ENCODE measurements at regions not wholly inside any gene's neighbourhood (a gene's known extent, or its start where the extent isn't known, plus 50 kb on each side); places are given as distances from the start of the nearest gene placed in this dataset.
"Not testable (repeated sequence)": the region's sequence is repeated elsewhere in the genome, so short reads cannot be mapped to it uniquely, and the experiment has no call there.

GRCh38 chr10:4226941-4227540, 442.0 kb upstream of the KLF6 start:
- Histone ChIP-seq H3K4me3 (ENCODE audit: low read length) (no peak overlapping the region), H3K4me1 (ENCODE audit: control insufficient read depth, insufficient read depth, low read length) (no peaks in the 10 kb centered on the region), H3K9ac (ENCODE audit: low read length) (no peak overlapping the region), H3K27me3 (ENCODE audit: control insufficient read depth, insufficient read depth, low read length) (no peaks in the 10 kb centered on the region), H3K9me3 (ENCODE audit: control insufficient read depth, low read length) (no peaks in the 10 kb centered on the region), H3K36me3 (ENCODE audit: control insufficient read depth, insufficient read depth, low read length) (no peaks in the 10 kb centered on the region)

- H3K4me1 ChIP-seq (ENCODE audit: control insufficient read depth, insufficient read depth, low read length): no peaks in the 10 kb centered on the region
- H3K36me3 ChIP-seq (ENCODE audit: control insufficient read depth, insufficient read depth, low read length): no peaks in the 10 kb centered on the region
- H3K4me3 ChIP-seq (ENCODE audit: low read length): no peak overlapping the region
- no peaks in the 10 kb centered on the region for H3K9me3 ChIP-seq (ENCODE audit: control insufficient read depth, low read length)
- H3K9ac ChIP-seq (ENCODE audit: low read length): no peak overlapping the region
- H3K27me3 ChIP-seq (ENCODE audit: control insufficient read depth, insufficient read depth, low read length): no peaks in the 10 kb centered on the region
Observed at GRCh38 chr10:4224178-4224577, 439.2 kb upstream of the KLF6 start.

- not testable (repeated sequence) for H3K27me3 ChIP-seq (ENCODE audit: control insufficient read depth, insufficient read depth, low read length); H3K4me1 ChIP-seq (ENCODE audit: control insufficient read depth, insufficient read depth, low read length); H3K36me3 ChIP-seq (ENCODE audit: control insufficient read depth, insufficient read depth, low read length); H3K4me3 ChIP-seq (ENCODE audit: low read length); H3K9ac ChIP-seq (ENCODE audit: low read length); H3K9me3 ChIP-seq (ENCODE audit: control insufficient read depth, low read length)
Observed at GRCh38 chr10:4221310-4221709, 436.3 kb upstream of the KLF6 start.

- Histone ChIP-seq H3K4me3 (ENCODE audit: low read length) (no peak overlapping the region), H3K36me3 (ENCODE audit: control insufficient read depth, insufficient read depth, low read length) (no peaks in the 10 kb centered on the region), H3K4me1 (ENCODE audit: control insufficient read depth, insufficient read depth, low read length) (no peaks in the 10 kb centered on the region), H3K9ac (ENCODE audit: low read length) (no peak overlapping the region), H3K9me3 (ENCODE audit: control insufficient read depth, low read length) (no peaks in the 10 kb centered on the region), H3K27me3 (ENCODE audit: control insufficient read depth, insufficient read depth, low read length) (no peaks in the 10 kb centered on the region)
Observed at GRCh38 chr10:4219901-4220300, 434.9 kb upstream of the KLF6 start.

- Histone ChIP-seq H3K27me3 (ENCODE audit: control insufficient read depth, insufficient read depth, low read length) (no peaks in the 10 kb centered on the region), H3K9ac (ENCODE audit: low read length) (no peak overlapping the region), H3K4me3 (ENCODE audit: low read length) (no peak overlapping the region)
Observed at GRCh38 chr10:4217653-4218052, 432.6 kb upstream of the KLF6 start.

GRCh38 chr10:4217187-4217586, 432.2 kb upstream of the KLF6 start:
- Histone ChIP-seq H3K4me1 (ENCODE audit: control insufficient read depth, insufficient read depth, low read length) (no peaks in the 10 kb centered on the region), H3K9ac (ENCODE audit: low read length) (no peak overlapping the region), H3K36me3 (ENCODE audit: control insufficient read depth, insufficient read depth, low read length) (no peaks in the 10 kb centered on the region), H3K9me3 (ENCODE audit: control insufficient read depth, low read length) (no peaks in the 10 kb centered on the region), H3K4me3 (ENCODE audit: low read length) (no peak overlapping the region), H3K27me3 (ENCODE audit: control insufficient read depth, insufficient read depth, low read length) (no peaks in the 10 kb centered on the region)

More at GRCh38 chr10:4217653-4218052, 432.6 kb upstream of the KLF6 start:
- Histone ChIP-seq H3K4me1 (ENCODE audit: control insufficient read depth, insufficient read depth, low read length) (no peaks in the 10 kb centered on the region), H3K36me3 (ENCODE audit: control insufficient read depth, insufficient read depth, low read length) (no peaks in the 10 kb centered on the region), H3K9me3 (ENCODE audit: control insufficient read depth, low read length) (no peaks in the 10 kb centered on the region)

- Histone ChIP-seq H3K9ac (ENCODE audit: low read length) (no peak overlapping the region), H3K4me3 (ENCODE audit: low read length) (no peak overlapping the region), H3K9me3 (ENCODE audit: control insufficient read depth, low read length) (no peaks in the 10 kb centered on the region), H3K36me3 (ENCODE audit: control insufficient read depth, insufficient read depth, low read length) (no peaks in the 10 kb centered on the region), H3K27me3 (ENCODE audit: control insufficient read depth, insufficient read depth, low read length) (no peaks in the 10 kb centered on the region), H3K4me1 (ENCODE audit: control insufficient read depth, insufficient read depth, low read length) (no peaks in the 10 kb centered on the region)
Observed at GRCh38 chr10:4216726-4217125, 431.7 kb upstream of the KLF6 start.

- Histone ChIP-seq H3K36me3 (ENCODE audit: control insufficient read depth, insufficient read depth, low read length) (no peaks in the 10 kb centered on the region), H3K4me1 (ENCODE audit: control insufficient read depth, insufficient read depth, low read length) (no peaks in the 10 kb centered on the region), H3K9ac (ENCODE audit: low read length) (no peak overlapping the region), H3K4me3 (ENCODE audit: low read length) (no peak overlapping the region), H3K9me3 (ENCODE audit: control insufficient read depth, low read length) (no peaks in the 10 kb centered on the region), H3K27me3 (ENCODE audit: control insufficient read depth, insufficient read depth, low read length) (no peaks in the 10 kb centered on the region)
Observed at GRCh38 chr10:4215963-4216575, 431.1 kb upstream of the KLF6 start.

GRCh38 chr10:4215485-4215884, 430.5 kb upstream of the KLF6 start:
- H3K9me3 ChIP-seq (ENCODE audit: control insufficient read depth, low read length): no peaks in the 10 kb centered on the region
- H3K9ac ChIP-seq (ENCODE audit: low read length): no peak overlapping the region
- H3K27me3 ChIP-seq (ENCODE audit: control insufficient read depth, insufficient read depth, low read length): no peaks in the 10 kb centered on the region
- no peaks in the 10 kb centered on the region for H3K4me1 ChIP-seq (ENCODE audit: control insufficient read depth, insufficient read depth, low read length)
- H3K4me3 ChIP-seq (ENCODE audit: low read length): no peak overlapping the region
- no peaks in the 10 kb centered on the region for H3K36me3 ChIP-seq (ENCODE audit: control insufficient read depth, insufficient read depth, low read length)

- Histone ChIP-seq H3K4me1 (ENCODE audit: control insufficient read depth, insufficient read depth, low read length) (no peaks in the 10 kb centered on the region), H3K9me3 (ENCODE audit: control insufficient read depth, low read length) (no peaks in the 10 kb centered on the region), H3K36me3 (ENCODE audit: control insufficient read depth, insufficient read depth, low read length) (no peaks in the 10 kb centered on the region), H3K9ac (ENCODE audit: low read length) (no peak overlapping the region), H3K4me3 (ENCODE audit: low read length) (no peak overlapping the region), H3K27me3 (ENCODE audit: control insufficient read depth, insufficient read depth, low read length) (no peaks in the 10 kb centered on the region)
Observed at GRCh38 chr10:4214908-4215307, 429.9 kb upstream of the KLF6 start.

- H3K4me3 ChIP-seq (ENCODE audit: low read length): no peak overlapping the region
- H3K36me3 ChIP-seq (ENCODE audit: control insufficient read depth, insufficient read depth, low read length): no peaks in the 10 kb centered on the region
- no peaks in the 10 kb centered on the region for H3K9me3 ChIP-seq (ENCODE audit: control insufficient read depth, low read length)
- H3K4me1 ChIP-seq (ENCODE audit: control insufficient read depth, insufficient read depth, low read length): no peaks in the 10 kb centered on the region
- H3K9ac ChIP-seq (ENCODE audit: low read length): no peak overlapping the region
- H3K27me3 ChIP-seq (ENCODE audit: control insufficient read depth, insufficient read depth, low read length): no peaks in the 10 kb centered on the region
Observed at GRCh38 chr10:4213441-4213840, 428.4 kb upstream of the KLF6 start.

- H3K36me3 ChIP-seq (ENCODE audit: control insufficient read depth, insufficient read depth, low read length): no peaks in the 10 kb centered on the region
- no peak overlapping the region for H3K4me3 ChIP-seq (ENCODE audit: low read length)
- no peak overlapping the region for H3K9ac ChIP-seq (ENCODE audit: low read length)
- no peaks in the 10 kb centered on the region for H3K4me1 ChIP-seq (ENCODE audit: control insufficient read depth, insufficient read depth, low read length)
- no peaks in the 10 kb centered on the region for H3K9me3 ChIP-seq (ENCODE audit: control insufficient read depth, low read length)
- H3K27me3 ChIP-seq (ENCODE audit: control insufficient read depth, insufficient read depth, low read length): no peaks in the 10 kb centered on the region
Observed at GRCh38 chr10:4212111-4212630, 427.2 kb upstream of the KLF6 start.
